H9 (cell line): ENCODE measurements at regions not wholly inside any gene's neighbourhood (a gene's known extent, or its start where the extent isn't known, plus 50 kb on each side); places are given as distances from the start of the nearest gene placed in this dataset.

Experiments
- DNase-seq: peaks from one replicate; pipeline ENCODE4 v3.0.0-alpha.2; 2017
- H2AFZ ChIP-seq: one replicate; pipeline ENCODE4 v1.6.1; 2013; ENCODE audit warnings: mild to moderate bottlenecking, low read length, control low read depth, moderate library complexity
- H2AK5ac ChIP-seq: 2 replicates; pipeline ENCODE4 v1.6.1; 2013; ENCODE audit warnings: low read length, control low read depth, mixed read lengths; ENCODE audit not compliant: insufficient read length
- H2BK120ac ChIP-seq: one replicate; pipeline ENCODE4 v1.6.1; 2013; ENCODE audit warnings: low read depth, mild to moderate bottlenecking, low read length, control low read depth, inconsistent platforms; ENCODE audit not compliant: poor library complexity, severe bottlenecking
- H2BK12ac ChIP-seq: 2 replicates; pipeline ENCODE4 v1.6.1; 2013; ENCODE audit warnings: low read length, control low read depth, mixed read lengths, low read depth; ENCODE audit not compliant: insufficient read length
- H2BK15ac ChIP-seq: 2 replicates; pipeline ENCODE4 v1.6.1; 2013; ENCODE audit warnings: low read depth, low read length, control low read depth
- H2BK20ac ChIP-seq: one replicate; pipeline ENCODE4 v1.6.1; 2013; ENCODE audit warnings: low read depth, mild to moderate bottlenecking, low read length, control low read depth, inconsistent platforms; ENCODE audit not compliant: poor library complexity, severe bottlenecking
- H2BK5ac ChIP-seq: 2 replicates; pipeline ENCODE4 v1.6.1; 2013; ENCODE audit warnings: low read length, control low read depth, mixed read lengths; ENCODE audit not compliant: insufficient read length
- H3K14ac ChIP-seq: 2 replicates; pipeline ENCODE4 v1.6.1; 2013; ENCODE audit warnings: low read length, control low read depth; ENCODE audit not compliant: insufficient read depth
- H3K18ac ChIP-seq: 2 replicates; pipeline ENCODE4 v1.6.1; 2013; ENCODE audit warnings: low read depth, mild to moderate bottlenecking, mixed read lengths, low read length, control low read depth; ENCODE audit not compliant: insufficient read length
- H3K23ac ChIP-seq: 2 replicates; pipeline ENCODE4 v1.6.1; 2013; ENCODE audit warnings: low read length, control low read depth, mixed read lengths, low read depth; ENCODE audit not compliant: insufficient read length
- H3K23me2 ChIP-seq: 2 replicates; pipeline ENCODE4 v1.6.1; 2013; ENCODE audit warnings: low read depth, mild to moderate bottlenecking, mixed read lengths, low read length, control low read depth; ENCODE audit not compliant: insufficient read length, poor library complexity, severe bottlenecking
- H3K27ac ChIP-seq: 2 replicates; pipeline ENCODE4 v1.5.1; 2013; ENCODE audit warnings: low read length, control low read depth, mixed read lengths, low read depth; ENCODE audit not compliant: insufficient read length
- H3K27me3 ChIP-seq: 2 replicates; pipeline ENCODE4 v1.6.1; 2013; ENCODE audit warnings: low read length, control low read depth, inconsistent platforms; ENCODE audit not compliant: insufficient read depth
- H3K4ac ChIP-seq: 2 replicates; pipeline ENCODE4 v1.6.1; 2013; ENCODE audit warnings: low read depth, mild to moderate bottlenecking, control low read depth, inconsistent platforms, low read length, moderate library complexity
- H3K4me1 ChIP-seq: 2 replicates; pipeline ENCODE4 v1.6.1; 2013; ENCODE audit warnings: low read length, control low read depth, inconsistent platforms; ENCODE audit not compliant: insufficient read depth
- H3K4me2 ChIP-seq: 2 replicates; pipeline ENCODE4 v1.6.1; 2013; ENCODE audit warnings: low read length, control low read depth, mixed read lengths; ENCODE audit not compliant: insufficient read length, insufficient read depth
- H3K56ac ChIP-seq: 2 replicates; pipeline ENCODE4 v1.6.1; 2013; ENCODE audit warnings: low read depth, mild to moderate bottlenecking, mixed read lengths, low read length, control low read depth; ENCODE audit not compliant: insufficient read length
- H3K79me1 ChIP-seq: 2 replicates; pipeline ENCODE4 v1.6.1; 2013; ENCODE audit warnings: low read depth, mild to moderate bottlenecking, moderate library complexity, low read length, control low read depth, inconsistent platforms; ENCODE audit not compliant: insufficient read depth, poor library complexity, severe bottlenecking
- H3K79me2 ChIP-seq: 2 replicates; pipeline ENCODE4 v1.6.1; 2013; ENCODE audit warnings: low read length, control low read depth, inconsistent platforms; ENCODE audit not compliant: insufficient read depth
- H3K9ac ChIP-seq: 2 replicates; pipeline ENCODE4 v1.6.1; 2013; ENCODE audit warnings: low read length, control low read depth, mixed read lengths; ENCODE audit not compliant: insufficient read length; ENCODE audit errors: extremely low read depth
- H3K9me3 ChIP-seq: one replicate; pipeline ENCODE4 v1.6.1; 2013; ENCODE audit warnings: low read depth, low read length, inconsistent platforms; ENCODE audit not compliant: control insufficient read depth
- H3T11ph ChIP-seq: one replicate; pipeline ENCODE4 v1.6.1; 2013; ENCODE audit warnings: mild to moderate bottlenecking, low read length, control low read depth, inconsistent platforms
- H4K20me1 ChIP-seq: one replicate; pipeline ENCODE4 v1.6.1; 2013; ENCODE audit not compliant: control insufficient read depth, insufficient read length, insufficient read depth
- H4K5ac ChIP-seq: 2 replicates; pipeline ENCODE4 v1.6.1; 2013; ENCODE audit warnings: low read depth, mild to moderate bottlenecking, mixed read lengths, low read length, control low read depth; ENCODE audit not compliant: insufficient read length
- H4K8ac ChIP-seq: replicated peaks from 2 replicates; pipeline ENCODE4 v1.6.1; 2013; ENCODE audit warnings: low read length, control low read depth, mixed read lengths, low read depth; ENCODE audit not compliant: insufficient read length
- H4K91ac ChIP-seq: 2 replicates; pipeline ENCODE4 v1.6.1; 2013; ENCODE audit warnings: low read depth, mild to moderate bottlenecking, moderate library complexity, mixed read lengths, low read length, control low read depth; ENCODE audit not compliant: insufficient read length
- H3K27ac Mint-ChIP-seq, 3 experiments: 2 replicates in 2 of 3; 3 replicates in 1 of 3; pipeline ENCODE4 v1.8.0; 2020 to 2021; ENCODE audit warnings: mixed read lengths in 3 of 3, mild to moderate bottlenecking in 1 of 3, moderate library complexity in 1 of 3
- H3K27me3 Mint-ChIP-seq: 2 replicates; pipeline ENCODE4 v1.8.0; 2021; ENCODE audit warnings: low read depth, mild to moderate bottlenecking, moderate library complexity, mixed read lengths
- H3K36me3 Mint-ChIP-seq, 3 experiments: 2 replicates in 2 of 3; 3 replicates in 1 of 3; pipeline ENCODE4 v1.8.0; 2020 to 2021; ENCODE audit warnings: low read depth in 3 of 3, mixed read lengths in 3 of 3; ENCODE audit not compliant: insufficient read depth in 1 of 3
- H3K4me1 Mint-ChIP-seq, 2 experiments: 2 replicates each; pipeline ENCODE4 v1.8.0; 2020; ENCODE audit warnings: mixed read lengths in 2 of 2
- H3K4me3 Mint-ChIP-seq, 2 experiments: 2 replicates in 1 of 2; 3 replicates in 1 of 2; pipeline ENCODE4 v1.8.0; 2020 to 2021; ENCODE audit warnings: mild to moderate bottlenecking in 2 of 2, mixed read lengths in 2 of 2, moderate library complexity in 1 of 2
- H3K9me3 Mint-ChIP-seq, 2 experiments: 2 replicates in 1 of 2; 3 replicates in 1 of 2; pipeline ENCODE4 v1.8.0; 2020; ENCODE audit warnings: mild to moderate bottlenecking in 2 of 2, mixed read lengths in 2 of 2, moderate library complexity in 1 of 2
- CTCF ChIP-seq: fragments of 200-600 bp; sonication (generic); conservative IDR thresholded peaks from 3 replicates; pipeline ENCODE4 v1.8.0; 2021; ENCODE audit warnings: antibody characterized with exemption, mild to moderate bottlenecking
- whole genome bisulfite sequencing: extraction: QIAGEN DNeasy Blood & Tissue Kit; methylation state at CpG from one replicate; pipeline ENCODE4 v1.1.7; 2013; ENCODE audit warnings: missing lambda C conversion rate, low lambda C conversion rate, mixed read lengths; ENCODE audit not compliant: insufficient read length; ENCODE audit errors: extremely low coverage; 5-methylcytosine and 5-hydroxymethylcytosine counted together

GRCh38 chr1:4091996-4092395 is 191.9 kb upstream of the C1orf174 start:
- H4K91ac ChIP-seq: no peak overlapping the region
- H2BK12ac ChIP-seq: no peak overlapping the region
- H3K9ac ChIP-seq: no peak overlapping the region
- no peaks in the 10 kb centered on the region for H3K79me2 ChIP-seq
- H3K27ac ChIP-seq: no peak overlapping the region
- Mint-ChIP-seq H3K27me3 (peaks cover 5% of the 10 kb centered on the region), H3K36me3 (peaks cover 4 to 8% (median 7%) of the 10 kb centered on the region in 3 experiments; a peak in 6 of 7 replicates), H3K9me3 (peaks cover 21 to 23% of the 10 kb centered on the region in 2 experiments), H3K4me1 (no peaks in the 10 kb centered on the region), H3K4me3 (no peak overlapping the region), H3K27ac (no peak overlapping the region)
- H2BK20ac ChIP-seq: no peak overlapping the region
- no peak overlapping the region for H2BK5ac ChIP-seq
- no peak overlapping the region for H3K56ac ChIP-seq
- H3K9me3 ChIP-seq: no peaks in the 10 kb centered on the region
- WGBS: no CpG with 5 or more reads among the region's 7 CpGs
- H4K5ac ChIP-seq: no peak overlapping the region
- no peaks in the 10 kb centered on the region for H3K27me3 ChIP-seq
- H4K8ac ChIP-seq: no peak overlapping the region
- no peak for TF ChIP-seq CTCF
- no peaks in the 10 kb centered on the region for H3K23me2 ChIP-seq
- no peak overlapping the region for H2BK15ac ChIP-seq
- H3K18ac ChIP-seq: no peak overlapping the region
- no peak overlapping the region for H3K4me2 ChIP-seq
- no peak overlapping the region for H3K14ac ChIP-seq
- H3T11ph ChIP-seq: no peak overlapping the region
- H4K20me1 ChIP-seq: no peaks in the 10 kb centered on the region
- H3K79me1 ChIP-seq: no peaks in the 10 kb centered on the region
- DNase-seq: no peak
- H2BK120ac ChIP-seq: no peak overlapping the region
- H2AK5ac ChIP-seq: no peak overlapping the region
- no peak overlapping the region for H3K23ac ChIP-seq
- H2AFZ ChIP-seq: no peak overlapping the region
- no peaks in the 10 kb centered on the region for H3K4me1 ChIP-seq
- no peak overlapping the region for H3K4ac ChIP-seq
